ENCODE measurements at regions not wholly inside any gene's neighbourhood (a gene's known extent, or its start where the extent isn't known, plus 50 kb on each side); places are given as distances from the start of the nearest gene placed in this dataset.

- ChIA-PET CTCF (no interaction called here), POLR2A (no interaction called here)
- Histone ChIP-seq H3K9me1 (replicated peaks; ENCODE audit: control insufficient read depth, extremely low read depth, insufficient read depth, low read length) (no peaks in the 10 kb centered on the region), H3K27ac (ENCODE audit: insufficient read depth, low read depth, low read length) (no peak overlapping the region), H3K9me3 (replicated peaks; ENCODE audit: control insufficient read depth, insufficient read depth, low read length) (peaks cover 8% of the 10 kb centered on the region), H3K79me2 (ENCODE audit: control insufficient read depth, insufficient read depth, low read length) (no peaks in the 10 kb centered on the region), H3K27me3 (ENCODE audit: control insufficient read depth in 2 of 2, insufficient read depth in 2 of 2, low read length in 2 of 2) (no peaks in the 10 kb centered on the region), H3K36me3 (ENCODE audit: control insufficient read depth in 2 of 2, extremely low read depth in 1 of 2, insufficient read depth in 2 of 2, low read length in 2 of 2) (no peaks in the 10 kb centered on the region), H3K4me1 (ENCODE audit: control insufficient read depth, extremely low read depth, insufficient read depth, low read length) (no peaks in the 10 kb centered on the region), H2AFZ (ENCODE audit: low read depth, low read length) (no peak overlapping the region), H3K9ac (replicated peaks; ENCODE audit: extremely low read depth, insufficient read depth, low read length) (no peak overlapping the region), H4K20me1 (replicated peaks; ENCODE audit: control insufficient read depth, extremely low read depth, insufficient read depth, low read length) (no peaks in the 10 kb centered on the region), H3K4me2 (ENCODE audit: insufficient read depth, low read length) (no peak overlapping the region), H3K4me3 (replicated peaks in 1 of 3; ENCODE audit: insufficient read depth in 1 of 3, low read depth in 1 of 3, low read length in 3 of 3) (no peak overlapping the region)
- dilution Hi-C loops (cut with MboI; ENCODE audit: extremely low pct_ligation_motif_present, low sequenced_read_pairs) (no loop called here), intact Hi-C loops (cut with micrococcal nuclease) (no loop called here)
- TF ChIP-seq FOS (IDR thresholded peaks at IDR 0.05; ENCODE audit: borderline replicate concordance, insufficient read depth, low read length) (no peak), EZH2 (IDR thresholded peaks at IDR 0.05; ENCODE audit: borderline replicate concordance, low read depth, low read length, severe bottlenecking) (no peak), CTCF (IDR thresholded peaks at IDR 0.05; ENCODE audit: extremely low read depth in 1 of 2, insufficient read depth in 1 of 2, low read depth in 1 of 2, low read length in 2 of 2) (no peak), JUN (IDR thresholded peaks at IDR 0.05; ENCODE audit: borderline replicate concordance, insufficient read depth, insufficient read length, low read depth) (no peak), POLR2A (IDR thresholded peaks at IDR 0.05; ENCODE audit: low read depth, low read length) (no peak), MYC (IDR thresholded peaks at IDR 0.05; ENCODE audit: low read depth, low read length) (no peak), GATA2 (IDR thresholded peaks at IDR 0.05; ENCODE audit: insufficient read depth, insufficient read length, low read depth, low read length) (no peak), MAX (IDR thresholded peaks at IDR 0.05; ENCODE audit: insufficient read depth, insufficient read length) (no peak), POLR2AphosphoS5 (IDR thresholded peaks at IDR 0.05; ENCODE audit: insufficient read depth, low read depth, low read length) (no peak)
- FAIRE-seq: no peak
- BruUV-seq (replicated peaks): no TSS peak
- no peak for DNase-seq (ENCODE audit: low read depth, low spot score)
These were observed 645.6 kb downstream of the RNF144B start for GRCh38 chr6:19032591-19033295.

Measured in endothelial cell of umbilical vein (primary cell).